ENCODE measurements at regions not wholly inside any gene's neighbourhood (a gene's known extent, or its start where the extent isn't known, plus 50 kb on each side); places are given as distances from the start of the nearest gene placed in this dataset.
"Not testable (repeated sequence)": the region's sequence is repeated elsewhere in the genome, so short reads cannot be mapped to it uniquely, and the experiment has no call there.

DNA sequence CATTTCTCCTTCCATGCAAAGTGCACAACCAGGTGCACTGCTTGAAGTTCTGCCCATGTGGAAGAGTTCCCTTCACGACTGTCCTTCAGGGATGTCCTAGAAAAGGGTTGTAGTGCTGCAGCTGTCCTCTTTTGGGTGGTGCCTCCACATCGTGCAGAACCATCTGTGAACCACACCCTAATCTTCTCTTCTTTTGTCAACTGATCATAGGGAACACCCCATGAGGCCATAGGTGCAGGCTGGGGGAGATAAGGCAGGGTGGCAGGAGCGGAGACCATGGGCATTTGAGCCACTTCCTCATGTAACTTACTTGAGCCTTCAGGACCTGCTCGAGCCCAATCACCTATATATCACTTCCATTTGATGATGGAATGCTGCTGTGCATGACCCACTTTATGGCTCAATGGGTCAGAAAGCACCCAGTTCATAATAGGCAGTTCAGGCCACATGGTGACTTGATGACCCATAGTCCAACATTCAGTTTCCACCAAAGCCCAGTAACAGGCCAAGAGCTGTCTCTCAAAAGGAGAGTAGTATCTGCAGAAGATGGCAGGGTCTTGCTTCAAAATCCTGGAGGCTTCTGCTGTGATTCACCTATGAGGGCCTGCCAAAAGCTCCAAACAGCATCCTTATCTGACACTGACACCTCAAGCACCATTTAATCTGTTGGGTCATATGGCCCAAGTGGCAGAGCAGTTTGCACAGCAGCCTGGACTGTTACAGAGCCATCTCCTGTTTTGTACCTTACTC lies 84.7 kb upstream of the CYRIA start:
- intact Hi-C loops (cut with micrococcal nuclease) = no loop called here
- DNase-seq = no peak
- H3K4me1 ChIP-seq (ENCODE audit: insufficient read depth, low read length) = no peaks in the 10 kb centered on the region
- ChIA-PET POLR2A (ENCODE audit: partially characterized antibody) (no interaction called here), CTCF (ENCODE audit: partially characterized antibody) (no interaction called here)
- no peaks in the 10 kb centered on the region for H3K4me1 Mint-ChIP-seq
- no peaks in the 10 kb centered on the region for H3K9me3 ChIP-seq (ENCODE audit: control insufficient read depth in 1 of 2, low read length in 2 of 2)
- H3K27me3 Mint-ChIP-seq = peaks cover 1 to 4% of the 10 kb centered on the region in 2 donors
- H3K27me3 ChIP-seq (ENCODE audit: insufficient read depth, low read length) = no peaks in the 10 kb centered on the region
- no peak overlapping the region for H3K27ac ChIP-seq (ENCODE audit: low read depth, low read length)
- H3K27ac Mint-ChIP-seq = no peak overlapping the region
- no peaks in the 10 kb centered on the region for H3K36me3 Mint-ChIP-seq
- no peaks in the 10 kb centered on the region for H3K36me3 ChIP-seq (ENCODE audit: insufficient read depth, low read length)
- peaks cover 0 to 5% (median 0%) of the 10 kb centered on the region in 8 donors for H3K9me3 Mint-ChIP-seq
- no peak overlapping the region for H3K4me3 Mint-ChIP-seq
- no peak overlapping the region for H3K4me3 ChIP-seq (ENCODE audit: low read length in 2 of 2)

DNA sequence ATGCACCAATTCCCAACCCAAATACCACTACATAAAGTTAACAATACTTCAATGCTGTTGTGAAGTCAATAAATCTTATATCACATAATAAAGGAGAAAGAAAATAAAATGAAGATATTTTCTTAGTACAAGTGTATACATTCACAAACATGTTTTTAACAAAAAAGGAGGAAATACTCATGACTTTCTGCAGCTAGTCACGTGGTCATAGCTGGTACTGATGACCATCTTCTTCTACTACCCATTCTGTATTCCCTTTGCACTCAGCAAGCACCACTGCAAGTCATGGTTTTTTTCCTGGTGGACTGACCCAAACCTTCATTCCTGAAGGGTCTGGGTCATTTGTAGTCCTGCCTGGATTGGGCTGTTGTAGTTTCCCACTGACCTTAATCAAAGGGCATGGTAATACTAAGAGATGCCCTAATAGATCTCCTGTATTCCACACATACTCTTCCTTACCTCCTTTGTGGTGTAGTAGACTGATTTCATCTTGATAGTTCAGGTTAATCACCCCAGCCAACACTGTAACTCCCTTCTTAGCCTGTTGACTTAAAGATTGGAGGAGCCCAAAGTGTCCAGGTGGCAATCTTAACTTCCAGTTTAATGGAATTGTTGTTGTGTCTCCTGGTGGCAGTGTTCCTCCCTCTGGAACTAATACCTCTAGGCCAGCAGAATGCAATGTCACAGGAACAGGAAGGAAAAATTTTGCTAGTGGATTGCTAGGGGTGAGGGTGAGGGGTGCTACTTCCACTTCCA lies 83.1 kb upstream of the CYRIA start:
- CTCF ChIA-PET (ENCODE audit: partially characterized antibody); DNase-seq; H3K9me3 Mint-ChIP-seq; H3K36me3 ChIP-seq (ENCODE audit: insufficient read depth, low read length); H3K4me1 Mint-ChIP-seq; H3K4me3 ChIP-seq (ENCODE audit: low read length in 2 of 2); POLR2A ChIA-PET (ENCODE audit: partially characterized antibody); H3K36me3 Mint-ChIP-seq; H3K4me3 Mint-ChIP-seq; H3K4me1 ChIP-seq (ENCODE audit: insufficient read depth, low read length); H3K27me3 Mint-ChIP-seq; H3K9me3 ChIP-seq (ENCODE audit: control insufficient read depth in 1 of 2, low read length in 2 of 2); H3K27me3 ChIP-seq (ENCODE audit: insufficient read depth, low read length); H3K27ac Mint-ChIP-seq; H3K27ac ChIP-seq (ENCODE audit: low read depth, low read length); intact Hi-C loops (cut with micrococcal nuclease): not testable (repeated sequence)

DNA sequence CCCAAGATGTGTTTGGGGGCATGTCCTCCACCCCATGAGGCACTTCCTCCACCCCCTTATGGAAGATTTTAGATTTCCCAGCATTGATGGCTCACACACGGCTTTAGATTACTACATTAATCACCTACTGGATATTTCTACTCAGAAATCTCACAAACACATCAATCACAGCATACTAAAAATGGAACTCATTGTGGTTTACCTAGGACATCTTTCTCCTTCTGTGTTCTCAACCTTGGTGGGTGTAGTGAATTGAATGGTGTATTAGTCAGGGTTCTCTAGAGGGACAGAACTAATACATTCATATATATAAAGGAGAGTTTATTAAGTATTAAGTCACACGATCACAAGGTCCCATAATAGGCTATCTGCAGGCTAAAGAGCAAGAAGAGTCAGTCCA lies 82.1 kb upstream of the CYRIA start:
- Histone ChIP-seq H3K4me1 (ENCODE audit: insufficient read depth, low read length) (no peaks in the 10 kb centered on the region), H3K4me3 (ENCODE audit: low read length in 2 of 2) (no peak overlapping the region), H3K36me3 (ENCODE audit: insufficient read depth, low read length) (no peaks in the 10 kb centered on the region), H3K27me3 (ENCODE audit: insufficient read depth, low read length) (no peaks in the 10 kb centered on the region), H3K9me3 (ENCODE audit: control insufficient read depth in 1 of 2, low read length in 2 of 2) (no peaks in the 10 kb centered on the region), H3K27ac (ENCODE audit: low read depth, low read length) (no peak overlapping the region)
- H3K27ac Mint-ChIP-seq = no peak overlapping the region
- peaks cover 1 to 4% of the 10 kb centered on the region in 2 donors for H3K27me3 Mint-ChIP-seq
- H3K4me1 Mint-ChIP-seq = no peaks in the 10 kb centered on the region
- intact Hi-C loops (cut with micrococcal nuclease) = no loop called here
- H3K36me3 Mint-ChIP-seq = no peaks in the 10 kb centered on the region
- ChIA-PET CTCF (ENCODE audit: partially characterized antibody) (interaction anchor here (3.0 kb wide), 1 partner anchor 9 kb away, joined by 17 read pairs; no protein-coding TSS in a partner anchor), POLR2A (ENCODE audit: partially characterized antibody) (no interaction called here)
- DNase-seq = no peak
- peaks cover 0 to 3% (median 0%) of the 10 kb centered on the region in 8 donors for H3K9me3 Mint-ChIP-seq
- H3K4me3 Mint-ChIP-seq = no peak overlapping the region

- Mint-ChIP-seq H3K27ac (no peak overlapping the region), H3K9me3 (peaks cover 0 to 3% (median 0%) of the 10 kb centered on the region in 8 donors), H3K4me1 (no peaks in the 10 kb centered on the region), H3K4me3 (no peak overlapping the region), H3K27me3 (peaks cover 1 to 4% of the 10 kb centered on the region in 2 donors), H3K36me3 (no peaks in the 10 kb centered on the region)
- intact Hi-C loops (cut with micrococcal nuclease) = no loop called here
- no peaks in the 10 kb centered on the region for H3K4me1 ChIP-seq (ENCODE audit: insufficient read depth, low read length)
- ChIA-PET POLR2A (ENCODE audit: partially characterized antibody) (no interaction called here), CTCF (ENCODE audit: partially characterized antibody) (interaction anchor here (3.0 kb wide), 1 partner anchor 9 kb away, joined by 17 read pairs; no protein-coding TSS in a partner anchor)
- no peak overlapping the region for H3K27ac ChIP-seq (ENCODE audit: low read depth, low read length)
- no peak overlapping the region for H3K4me3 ChIP-seq (ENCODE audit: low read length in 2 of 2)
- no peaks in the 10 kb centered on the region for H3K36me3 ChIP-seq (ENCODE audit: insufficient read depth, low read length)
- no peaks in the 10 kb centered on the region for H3K27me3 ChIP-seq (ENCODE audit: insufficient read depth, low read length)
- no peaks in the 10 kb centered on the region for H3K9me3 ChIP-seq (ENCODE audit: control insufficient read depth in 1 of 2, low read length in 2 of 2)
- DNase-seq = no peak
Measured at GRCh38 chr2:16747257-16747656, 81.6 kb upstream of the CYRIA start.

DNA sequence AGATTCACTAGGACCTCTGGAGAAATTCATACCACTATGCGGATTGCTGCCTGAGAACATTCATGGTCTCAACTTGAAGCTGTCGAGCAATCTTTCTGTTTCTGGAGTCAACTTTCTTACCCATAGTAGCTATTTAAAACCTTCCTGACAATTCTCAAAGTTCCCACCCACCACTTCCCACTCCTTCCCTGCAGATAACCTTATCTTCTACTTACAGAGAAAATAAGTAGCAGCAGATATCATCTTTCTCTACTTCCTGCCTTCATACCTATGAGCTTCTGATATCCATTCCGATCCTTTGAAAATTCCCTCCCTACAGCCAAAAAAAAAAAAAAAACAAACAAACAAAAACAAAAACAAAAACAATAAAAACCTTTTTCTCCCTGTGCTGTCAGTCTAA lies 81.2 kb upstream of the CYRIA start:
- intact Hi-C loops (cut with micrococcal nuclease) = no loop called here
- H3K9me3 ChIP-seq (ENCODE audit: control insufficient read depth in 1 of 2, low read length in 2 of 2) = no peaks in the 10 kb centered on the region
- peaks cover 1 to 4% of the 10 kb centered on the region in 2 donors for H3K27me3 Mint-ChIP-seq
- H3K27me3 ChIP-seq (ENCODE audit: insufficient read depth, low read length) = no peaks in the 10 kb centered on the region
- H3K36me3 ChIP-seq (ENCODE audit: insufficient read depth, low read length) = no peaks in the 10 kb centered on the region
- H3K9me3 Mint-ChIP-seq = peaks cover 0 to 3% (median 0%) of the 10 kb centered on the region in 8 donors
- H3K27ac ChIP-seq (ENCODE audit: low read depth, low read length) = no peak overlapping the region
- H3K4me3 ChIP-seq (ENCODE audit: low read length in 2 of 2) = no peak overlapping the region
- ChIA-PET CTCF (ENCODE audit: partially characterized antibody) (interaction anchor here (3.0 kb wide), 1 partner anchor 9 kb away, joined by 17 read pairs; no protein-coding TSS in a partner anchor), POLR2A (ENCODE audit: partially characterized antibody) (no interaction called here)
- no peaks in the 10 kb centered on the region for H3K36me3 Mint-ChIP-seq
- H3K27ac Mint-ChIP-seq = no peak overlapping the region
- H3K4me1 ChIP-seq (ENCODE audit: insufficient read depth, low read length) = no peaks in the 10 kb centered on the region
- H3K4me1 Mint-ChIP-seq = no peaks in the 10 kb centered on the region
- no peak for DNase-seq
- H3K4me3 Mint-ChIP-seq = no peak overlapping the region

GRCh38 chr2:16746329-16746728 lies 80.7 kb upstream of the CYRIA start:
- ChIA-PET CTCF (ENCODE audit: partially characterized antibody) (interaction anchor here (3.0 kb wide), 1 partner anchor 10 kb away, joined by 17 read pairs; no protein-coding TSS in a partner anchor), POLR2A (ENCODE audit: partially characterized antibody) (no interaction called here)
- Histone ChIP-seq H3K4me3 (ENCODE audit: low read length in 2 of 2) (no peak overlapping the region), H3K27ac (ENCODE audit: low read depth, low read length) (no peak overlapping the region), H3K9me3 (ENCODE audit: control insufficient read depth in 1 of 2, low read length in 2 of 2) (no peaks in the 10 kb centered on the region), H3K36me3 (ENCODE audit: insufficient read depth, low read length) (no peaks in the 10 kb centered on the region), H3K27me3 (ENCODE audit: insufficient read depth, low read length) (no peaks in the 10 kb centered on the region), H3K4me1 (ENCODE audit: insufficient read depth, low read length) (no peaks in the 10 kb centered on the region)
- H3K27ac Mint-ChIP-seq = no peak overlapping the region
- H3K4me1 Mint-ChIP-seq = no peaks in the 10 kb centered on the region
- peaks cover 0 to 5% (median 0%) of the 10 kb centered on the region in 8 donors for H3K9me3 Mint-ChIP-seq
- H3K36me3 Mint-ChIP-seq = no peaks in the 10 kb centered on the region
- peaks cover 1 to 4% of the 10 kb centered on the region in 2 donors for H3K27me3 Mint-ChIP-seq
- intact Hi-C loops (cut with micrococcal nuclease) = no loop called here
- H3K4me3 Mint-ChIP-seq = no peak overlapping the region
- no peak for DNase-seq

DNA sequence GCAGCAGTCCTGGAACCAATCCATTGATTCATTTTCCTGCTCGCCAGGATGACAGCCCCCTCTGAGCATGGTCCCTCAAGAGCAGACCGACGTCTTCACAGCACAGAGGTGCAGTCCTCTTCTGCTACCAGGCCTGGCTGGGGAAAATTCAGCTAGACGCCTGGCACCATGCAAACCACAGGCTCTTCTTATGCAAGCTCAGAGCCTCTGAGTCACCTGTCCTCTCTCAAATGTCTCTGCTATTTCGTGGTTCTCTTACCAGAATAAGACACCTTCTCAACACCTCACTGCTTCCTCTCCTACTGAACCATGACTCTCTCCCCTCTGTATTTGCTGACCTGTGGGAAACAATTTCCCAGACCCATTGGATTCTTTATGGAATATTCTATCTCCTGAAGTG lies 79.8 kb upstream of the CYRIA start:
- no peaks in the 10 kb centered on the region for H3K9me3 ChIP-seq (ENCODE audit: control insufficient read depth in 1 of 2, low read length in 2 of 2)

More for the DNA sequence above, 79.8 kb upstream of the CYRIA start:
- Histone ChIP-seq H3K27me3 (ENCODE audit: insufficient read depth, low read length) (no peaks in the 10 kb centered on the region), H3K27ac (ENCODE audit: low read depth, low read length) (no peak overlapping the region), H3K36me3 (ENCODE audit: insufficient read depth, low read length) (no peaks in the 10 kb centered on the region), H3K4me3 (ENCODE audit: low read length in 2 of 2) (no peak overlapping the region), H3K4me1 (ENCODE audit: insufficient read depth, low read length) (no peaks in the 10 kb centered on the region)
- intact Hi-C loops (cut with micrococcal nuclease) = no loop called here
- H3K27me3 Mint-ChIP-seq = peaks cover 3 to 4% of the 10 kb centered on the region in 2 donors
- ChIA-PET POLR2A (ENCODE audit: partially characterized antibody) (no interaction called here), CTCF (ENCODE audit: partially characterized antibody) (interaction anchor here (3.0 kb wide), 1 partner anchor 11 kb away, joined by 17 read pairs; no protein-coding TSS in a partner anchor)
- H3K27ac Mint-ChIP-seq = no peak overlapping the region
- no peak overlapping the region for H3K4me3 Mint-ChIP-seq
- DNase-seq = no peak
- H3K36me3 Mint-ChIP-seq = no peaks in the 10 kb centered on the region
- peaks cover 0 to 5% (median 0%) of the 10 kb centered on the region in 8 donors for H3K9me3 Mint-ChIP-seq
- no peaks in the 10 kb centered on the region for H3K4me1 Mint-ChIP-seq
